NT2/D1 (cell line): ENCODE measurements at regions not wholly inside any gene's neighbourhood (a gene's known extent, or its start where the extent isn't known, plus 50 kb on each side); places are given as distances from the start of the nearest gene placed in this dataset.

ENCODE experiments used
- DNase-seq: peaks from one replicate; pipeline ENCODE4 v3.0.0-alpha.2; 2011; ENCODE audit warnings: low read depth, low spot score
- H3K27me3 ChIP-seq: 2 replicates; pipeline ENCODE4 v1.6.0; 2011; ENCODE audit warnings: mild to moderate bottlenecking; ENCODE audit not compliant: insufficient read length, insufficient read depth
- H3K36me3 ChIP-seq: 2 replicates; pipeline ENCODE4 v1.6.1; 2011; ENCODE audit warnings: mild to moderate bottlenecking, low read length, mixed read lengths; ENCODE audit not compliant: insufficient read depth, insufficient read length
- H3K4me1 ChIP-seq: 2 replicates; pipeline ENCODE4 v1.5.1; 2011; ENCODE audit not compliant: insufficient read depth, insufficient read length
- H3K4me3 ChIP-seq: 2 replicates; pipeline ENCODE4 v1.5.1; 2011; ENCODE audit warnings: low read depth; ENCODE audit not compliant: insufficient read length
- H3K9ac ChIP-seq: 2 replicates; pipeline ENCODE4 v1.6.0; 2011; ENCODE audit warnings: low read depth; ENCODE audit not compliant: insufficient read length
- H3K9me3 ChIP-seq: 2 replicates; pipeline ENCODE4 v1.5.1; 2011; ENCODE audit warnings: mild to moderate bottlenecking, low read length; ENCODE audit not compliant: insufficient read depth
- SUZ12 ChIP-seq: IDR thresholded peaks from 2 replicates; pipeline ENCODE4 v1.6.1; 2011; ENCODE audit not compliant: insufficient read length, insufficient read depth; ENCODE audit errors: extremely low read depth
- YY1 ChIP-seq: IDR thresholded peaks from 2 replicates; pipeline ENCODE4 v1.6.1; 2011; ENCODE audit not compliant: insufficient read length, insufficient read depth
- ZNF274 ChIP-seq: IDR thresholded peaks from 2 replicates; pipeline ENCODE4 v1.6.1; 2011; ENCODE audit warnings: mild to moderate bottlenecking, low read depth, low read length

- no peak overlapping the region for H3K9ac ChIP-seq
- H3K9me3 ChIP-seq = no peaks in the 10 kb centered on the region
- H3K4me3 ChIP-seq = no peak overlapping the region
- TF ChIP-seq SUZ12 = no peak
- H3K27me3 ChIP-seq = no peaks in the 10 kb centered on the region
- DNase-seq = no peak
- no peaks in the 10 kb centered on the region for H3K4me1 ChIP-seq
- no peaks in the 10 kb centered on the region for H3K36me3 ChIP-seq
Measured at GRCh38 chr9:79015951-79016350, 555.8 kb upstream of the TLE4 start.

DNA sequence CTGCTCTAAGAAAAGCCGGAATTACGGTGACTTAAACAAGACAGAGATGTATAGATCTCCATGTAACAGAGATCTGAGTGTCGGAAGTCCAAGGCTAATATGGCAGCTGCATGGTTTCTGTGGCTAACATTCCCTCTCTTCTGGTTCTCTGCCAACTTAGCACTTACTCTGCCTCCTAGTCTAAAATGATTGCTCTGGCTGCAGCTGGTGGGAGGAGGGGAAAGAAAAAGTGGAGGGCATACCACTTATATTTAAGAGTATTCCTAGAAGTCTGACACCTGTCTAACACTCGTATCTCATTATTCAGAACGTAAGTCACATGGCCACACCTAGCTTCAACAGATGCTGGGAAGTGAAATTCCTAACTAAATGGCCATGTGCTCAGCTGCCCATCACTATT is 551.5 kb upstream of the TLE4 start:
- no peaks in the 10 kb centered on the region for H3K27me3 ChIP-seq
- no peak overlapping the region for H3K4me3 ChIP-seq
- H3K4me1 ChIP-seq = no peaks in the 10 kb centered on the region
- H3K9ac ChIP-seq = no peak overlapping the region
- H3K36me3 ChIP-seq = no peaks in the 10 kb centered on the region
- no peak for DNase-seq
- TF ChIP-seq YY1 (no peak), SUZ12 (no peak), ZNF274 (no peak)
- H3K9me3 ChIP-seq = no peaks in the 10 kb centered on the region

DNA sequence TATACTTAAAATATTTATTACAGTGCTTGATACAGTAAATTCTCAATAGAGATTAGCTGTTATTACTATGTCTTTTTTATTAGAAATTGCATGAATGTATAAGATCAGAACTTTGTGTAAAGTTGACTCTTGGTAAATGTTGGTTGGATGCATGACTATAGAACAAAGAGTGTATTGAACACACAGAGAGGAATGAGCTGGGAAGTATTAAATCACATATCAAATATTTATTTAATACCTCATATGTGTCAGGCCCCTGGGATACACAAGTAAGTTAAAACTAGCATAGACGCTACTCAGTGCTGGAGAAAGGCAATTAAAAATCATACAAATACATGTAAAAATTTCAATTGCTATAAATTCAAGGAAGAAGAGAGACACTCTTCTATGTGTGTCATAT is 550.7 kb upstream of the TLE4 start:
- Histone ChIP-seq H3K27me3 (no peaks in the 10 kb centered on the region), H3K4me1 (no peaks in the 10 kb centered on the region), H3K9ac (no peak overlapping the region), H3K36me3 (no peaks in the 10 kb centered on the region), H3K4me3 (no peak overlapping the region), H3K9me3 (no peaks in the 10 kb centered on the region)
- no peak for TF ChIP-seq YY1
- no peak for TF ChIP-seq SUZ12
- TF ChIP-seq ZNF274 = no peak
- DNase-seq = no peak

DNA sequence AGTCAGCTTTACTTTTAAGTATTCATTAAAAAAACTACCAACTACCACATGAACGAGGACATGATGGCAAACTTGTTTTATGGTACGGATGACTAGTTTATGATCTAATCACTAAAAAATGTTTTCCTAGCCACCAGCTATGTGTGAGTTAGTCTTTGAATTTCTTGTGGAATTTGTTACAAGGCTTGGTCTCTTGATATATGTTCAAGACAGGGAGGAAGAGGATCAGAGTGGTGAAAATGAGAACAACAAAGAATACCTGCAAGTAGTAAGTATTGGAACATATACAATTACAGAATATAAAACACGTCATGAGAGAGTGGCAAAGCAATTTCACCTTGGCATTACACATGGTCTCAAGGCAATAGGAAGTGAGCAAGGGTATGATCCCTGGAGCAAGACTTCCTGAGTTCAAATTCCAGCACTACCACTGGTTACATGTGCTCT is 548.6 kb upstream of the TLE4 start:
- no peak overlapping the region for H3K4me3 ChIP-seq
- H3K36me3 ChIP-seq = no peaks in the 10 kb centered on the region
- H3K27me3 ChIP-seq = no peaks in the 10 kb centered on the region
- no peak for DNase-seq
- H3K4me1 ChIP-seq = no peaks in the 10 kb centered on the region
- no peak overlapping the region for H3K9ac ChIP-seq
- H3K9me3 ChIP-seq = no peaks in the 10 kb centered on the region
- no peak for TF ChIP-seq ZNF274

DNA sequence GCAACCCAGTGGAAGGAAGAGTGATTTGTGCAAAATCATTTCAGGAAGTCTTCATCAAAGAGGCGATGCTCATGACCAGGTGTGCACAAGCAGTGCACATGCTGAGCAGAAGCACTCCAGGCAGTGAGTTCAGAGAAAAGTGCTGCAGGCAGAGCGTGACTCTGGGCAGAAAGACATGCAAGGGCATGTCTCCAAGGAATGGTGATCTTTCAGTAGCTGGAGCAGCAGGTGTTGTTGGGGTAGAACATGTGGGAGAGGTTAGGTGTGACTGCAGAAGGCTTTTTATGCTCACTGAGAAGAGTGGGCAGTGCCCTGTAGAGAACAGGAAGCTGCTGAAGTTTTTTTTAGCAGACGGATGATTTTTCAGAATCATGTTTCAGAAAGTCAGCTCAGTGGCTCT is 545.4 kb upstream of the TLE4 start:
- no peak overlapping the region for H3K4me3 ChIP-seq
- H3K9me3 ChIP-seq = no peaks in the 10 kb centered on the region
- TF ChIP-seq YY1 (no peak), SUZ12 (no peak), ZNF274 (no peak)
- H3K36me3 ChIP-seq = no peaks in the 10 kb centered on the region
- DNase-seq = no peak
- H3K4me1 ChIP-seq = no peaks in the 10 kb centered on the region
- H3K9ac ChIP-seq = no peak overlapping the region
- H3K27me3 ChIP-seq = no peaks in the 10 kb centered on the region

DNA sequence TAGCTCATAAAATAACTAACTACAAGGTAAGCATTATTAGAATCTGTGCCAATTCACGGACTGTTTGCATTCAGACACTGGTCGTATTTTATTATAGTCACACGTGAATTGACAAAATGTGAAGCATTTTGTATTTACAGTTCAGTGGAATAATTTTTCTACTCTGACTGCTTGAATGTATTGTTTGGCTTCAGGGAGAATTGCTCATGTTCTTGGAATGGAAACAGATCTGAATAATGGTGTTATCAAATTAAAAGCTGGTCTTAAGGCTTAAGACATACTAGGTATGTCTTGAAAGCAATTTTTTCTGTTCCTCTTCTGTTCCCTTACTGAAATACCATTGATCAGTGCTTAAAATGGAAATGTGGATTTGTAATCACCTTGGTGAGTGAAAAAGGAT is 543.7 kb upstream of the TLE4 start:
- TF ChIP-seq ZNF274 = no peak
- TF ChIP-seq SUZ12 = no peak
- TF ChIP-seq YY1 = no peak
- Histone ChIP-seq H3K4me3 (no peak overlapping the region), H3K4me1 (no peaks in the 10 kb centered on the region), H3K9ac (no peak overlapping the region), H3K27me3 (no peaks in the 10 kb centered on the region), H3K36me3 (no peaks in the 10 kb centered on the region), H3K9me3 (no peaks in the 10 kb centered on the region)
- no peak for DNase-seq

GRCh38 chr9:79034583-79034982 is 537.2 kb upstream of the TLE4 start:
- Histone ChIP-seq H3K4me1 (no peaks in the 10 kb centered on the region), H3K36me3 (no peaks in the 10 kb centered on the region), H3K27me3 (no peaks in the 10 kb centered on the region), H3K4me3 (no peak overlapping the region), H3K9me3 (no peaks in the 10 kb centered on the region), H3K9ac (no peak overlapping the region)
- DNase-seq = no peak
- TF ChIP-seq SUZ12 (no peak), ZNF274 (no peak), YY1 (no peak)

DNA sequence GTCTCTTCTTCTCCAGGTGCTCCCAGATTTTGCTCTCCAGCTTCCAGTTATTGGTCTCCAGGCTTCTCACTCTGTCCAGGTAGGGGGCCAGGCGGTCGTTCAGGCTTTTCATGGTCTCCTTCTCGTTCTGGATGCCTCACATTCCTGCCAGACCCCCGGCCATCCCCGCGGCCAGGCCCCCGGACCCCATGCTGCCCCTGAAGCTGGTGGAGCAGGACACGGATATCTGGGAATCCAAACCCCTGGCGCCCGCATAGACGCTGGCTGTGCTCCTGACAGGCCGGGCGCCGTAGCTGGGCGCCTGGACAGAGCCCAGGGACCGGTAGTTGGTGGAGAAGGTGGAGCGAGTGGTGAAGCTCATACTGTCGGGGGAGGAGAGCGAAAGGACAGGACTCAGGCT is 534.4 kb upstream of the TLE4 start:
- Histone ChIP-seq H3K4me1 (no peaks in the 10 kb centered on the region), H3K36me3 (no peaks in the 10 kb centered on the region), H3K9me3 (no peaks in the 10 kb centered on the region), H3K27me3 (no peaks in the 10 kb centered on the region), H3K9ac (no peak overlapping the region), H3K4me3 (no peak overlapping the region)
- DNase-seq = no peak
- TF ChIP-seq YY1 (no peak), ZNF274 (no peak), SUZ12 (no peak)
